Activated CD8-positive, alpha-beta memory T cell treated with anti-CD3 and anti-CD28 coated beads for 36 hours (primary cell): ENCODE measurements at regions not wholly inside any gene's neighbourhood (a gene's known extent, or its start where the extent isn't known, plus 50 kb on each side); places are given as distances from the start of the nearest gene placed in this dataset.
"Not testable (repeated sequence)": the region's sequence is repeated elsewhere in the genome, so short reads cannot be mapped to it uniquely, and the experiment has no call there.

Experiments
- CTCF ChIA-PET: fragments of 350-600 bp; sonication (Branson Sonifier 250); formaldehyde crosslinking; loops from one replicate; lab custom pipeline; 2021; ENCODE audit warnings: antibody characterized with exemption; lab: Charles Lee
- POLR2A ChIA-PET: fragments of 350-600 bp; sonication (Branson Sonifier 250); formaldehyde crosslinking; loops from one replicate; lab custom pipeline; 2021; ENCODE audit warnings: antibody characterized with exemption; lab: Charles Lee

- ChIA-PET CTCF (no interaction called here), POLR2A (no interaction called here)
Observed at GRCh38 chr6:43893073-43893472, 123.1 kb downstream of the VEGFA start.

- ChIA-PET CTCF (no interaction called here), POLR2A (no interaction called here)
Observed at GRCh38 chr6:43891072-43891870, 121.3 kb downstream of the VEGFA start.

GRCh38 chr6:43890197-43891062, 120.4 kb downstream of the VEGFA start:
- ChIA-PET POLR2A (no interaction called here), CTCF (no interaction called here)

- ChIA-PET POLR2A (no interaction called here), CTCF (no interaction called here)
Observed at GRCh38 chr6:43887906-43888683, 118.1 kb downstream of the VEGFA start.

DNA sequence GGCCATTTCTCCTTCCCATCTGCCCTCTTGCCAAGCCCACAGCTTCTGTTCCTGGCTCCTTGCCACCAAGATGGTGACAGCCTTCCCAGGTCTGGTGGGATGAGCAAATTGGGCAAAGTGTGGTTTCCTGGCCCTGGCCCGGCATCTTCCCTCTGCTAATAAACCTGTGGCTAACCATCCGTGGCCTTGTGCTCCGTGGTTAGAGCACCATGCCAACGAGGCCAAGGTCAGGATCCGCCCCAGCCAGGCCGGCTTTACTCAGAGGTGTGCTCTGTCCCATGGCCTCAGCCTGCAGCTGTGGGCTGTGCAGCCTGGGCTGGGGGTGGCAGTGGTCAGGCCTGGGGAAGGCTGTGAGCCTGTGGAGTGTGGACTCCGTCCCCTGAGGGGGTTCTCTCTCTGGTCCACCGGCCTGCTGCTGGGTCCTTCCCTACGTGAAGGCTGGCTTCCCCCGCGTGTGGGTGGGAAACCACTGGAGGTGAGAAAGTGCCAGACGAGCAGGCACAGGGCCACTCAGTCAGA, 117.4 kb downstream of the VEGFA start:
- POLR2A ChIA-PET, result no interaction called here
- CTCF ChIA-PET, result no interaction called here

GRCh38 chr6:43886717-43887339, 116.8 kb downstream of the VEGFA start:
- ChIA-PET CTCF (no interaction called here), POLR2A (no interaction called here)

- ChIA-PET CTCF (no interaction called here), POLR2A (no interaction called here)
Observed at GRCh38 chr6:43886067-43886461, 116.1 kb downstream of the VEGFA start.

- ChIA-PET POLR2A (no interaction called here), CTCF (no interaction called here)
Observed at GRCh38 chr6:43885399-43886066, 115.5 kb downstream of the VEGFA start.

DNA sequence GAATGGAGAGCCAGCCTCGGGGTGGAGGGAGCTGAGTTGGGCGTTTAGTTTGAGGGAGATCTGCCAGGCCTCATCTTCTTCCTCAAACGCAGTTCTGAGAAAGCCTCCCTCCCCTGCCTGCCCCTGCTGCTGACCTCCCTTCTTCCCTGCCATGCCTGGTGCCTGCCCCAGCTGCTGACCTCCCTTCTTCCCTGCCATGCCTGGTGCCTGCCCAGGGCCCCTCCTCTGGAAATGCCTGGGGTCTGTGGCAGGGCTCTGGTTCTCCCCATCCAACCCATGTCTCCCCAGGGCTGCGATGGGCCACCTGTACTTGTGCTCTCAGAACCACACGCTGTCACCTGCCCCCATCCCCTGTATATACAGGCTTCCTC, 114.6 kb downstream of the VEGFA start:
- POLR2A ChIA-PET, result no interaction called here

DNA sequence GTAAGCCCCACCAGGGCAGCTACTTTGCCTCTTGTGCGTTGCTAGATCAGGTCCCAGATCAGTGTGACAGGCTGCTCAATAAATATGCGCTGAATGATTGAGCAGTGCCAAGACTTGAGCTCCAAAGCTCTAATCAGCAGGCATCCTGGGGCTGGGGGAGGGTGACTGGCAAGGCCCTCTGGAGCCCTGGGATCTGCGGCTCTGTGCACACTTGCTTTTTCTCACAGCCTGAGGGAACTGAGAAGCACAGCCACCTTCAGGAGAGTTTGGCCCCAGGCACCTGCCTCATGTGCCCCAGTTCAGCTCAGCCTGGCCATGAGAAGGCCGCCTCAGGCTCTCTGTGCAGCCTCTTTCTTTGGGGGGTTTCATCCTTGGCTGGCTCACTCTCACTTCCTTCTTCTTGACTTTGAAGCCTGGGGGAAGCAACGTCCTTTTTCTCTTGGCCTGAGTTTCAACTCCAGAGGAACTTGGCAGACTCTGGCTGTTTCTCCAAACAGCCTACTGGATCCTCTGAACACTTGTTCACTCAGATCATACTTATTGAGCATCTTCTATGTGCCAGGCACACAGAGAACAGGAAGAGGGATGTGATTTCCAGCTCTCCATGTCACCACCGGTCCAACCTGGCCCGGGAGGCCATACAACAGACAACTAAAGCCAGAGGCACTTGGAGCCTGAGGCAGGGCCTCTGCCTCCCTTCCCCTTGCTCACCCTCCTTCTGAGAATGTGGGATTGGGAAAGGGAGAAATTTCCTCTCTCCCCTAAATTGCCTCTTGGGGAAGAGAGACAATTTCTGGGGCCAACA, 114.0 kb downstream of the VEGFA start:
- ChIA-PET CTCF (no interaction called here), POLR2A (no interaction called here)

More for the DNA sequence above, 114.6 kb downstream of the VEGFA start:
- CTCF ChIA-PET, result no interaction called here

- POLR2A ChIA-PET, CTCF ChIA-PET: not testable (repeated sequence)
Observed at GRCh38 chr6:43882690-43883448, 112.9 kb downstream of the VEGFA start.

DNA sequence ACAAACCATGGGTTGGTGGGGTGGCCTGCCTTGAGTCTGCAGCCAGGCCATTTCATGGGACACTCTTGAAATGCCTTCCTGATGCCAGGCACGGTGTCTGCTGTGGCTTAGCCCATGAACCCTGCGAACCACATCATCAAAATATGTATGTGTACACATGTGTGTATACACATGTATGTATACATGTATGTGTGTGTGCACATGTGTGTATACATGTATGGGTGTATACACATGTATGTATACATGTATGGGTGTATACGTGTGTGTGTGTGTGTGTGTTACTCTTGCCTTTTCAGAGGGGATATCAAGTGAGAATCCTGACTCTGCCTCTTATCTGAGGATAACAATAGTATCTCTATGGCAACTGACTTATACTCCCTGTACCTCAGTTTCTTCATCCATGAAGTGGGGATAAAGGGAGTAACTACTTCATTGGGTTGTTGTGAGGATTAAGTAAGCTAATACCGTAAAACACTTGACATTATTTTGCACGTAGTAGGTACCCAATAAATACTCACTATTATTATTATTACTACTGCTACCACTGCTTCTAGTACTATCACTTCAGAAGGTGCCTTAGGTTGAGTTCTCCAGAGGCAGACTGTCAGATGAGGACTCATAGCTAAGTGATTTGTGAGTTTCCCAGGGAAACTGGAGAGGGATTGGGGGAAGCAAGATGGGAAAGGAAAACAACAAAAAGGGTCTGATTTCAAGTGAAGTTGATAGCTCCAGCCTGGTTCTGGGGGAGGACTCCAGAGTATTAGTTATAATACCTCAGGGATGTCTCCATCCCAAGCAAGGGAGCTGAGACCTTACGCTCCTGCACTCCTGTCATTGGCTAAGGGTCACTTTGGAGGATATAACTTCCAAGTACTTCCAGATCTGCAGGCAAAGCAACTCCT, 110.5 kb downstream of the VEGFA start:
- ChIA-PET POLR2A (no interaction called here), CTCF (no interaction called here)

- ChIA-PET POLR2A (no interaction called here), CTCF (interaction anchor here (0.5 kb wide), 1 partner anchor 238 kb away, joined by 5 read pairs; no protein-coding TSS in a partner anchor)
Observed at GRCh38 chr6:43879722-43880121, 109.7 kb downstream of the VEGFA start.

DNA sequence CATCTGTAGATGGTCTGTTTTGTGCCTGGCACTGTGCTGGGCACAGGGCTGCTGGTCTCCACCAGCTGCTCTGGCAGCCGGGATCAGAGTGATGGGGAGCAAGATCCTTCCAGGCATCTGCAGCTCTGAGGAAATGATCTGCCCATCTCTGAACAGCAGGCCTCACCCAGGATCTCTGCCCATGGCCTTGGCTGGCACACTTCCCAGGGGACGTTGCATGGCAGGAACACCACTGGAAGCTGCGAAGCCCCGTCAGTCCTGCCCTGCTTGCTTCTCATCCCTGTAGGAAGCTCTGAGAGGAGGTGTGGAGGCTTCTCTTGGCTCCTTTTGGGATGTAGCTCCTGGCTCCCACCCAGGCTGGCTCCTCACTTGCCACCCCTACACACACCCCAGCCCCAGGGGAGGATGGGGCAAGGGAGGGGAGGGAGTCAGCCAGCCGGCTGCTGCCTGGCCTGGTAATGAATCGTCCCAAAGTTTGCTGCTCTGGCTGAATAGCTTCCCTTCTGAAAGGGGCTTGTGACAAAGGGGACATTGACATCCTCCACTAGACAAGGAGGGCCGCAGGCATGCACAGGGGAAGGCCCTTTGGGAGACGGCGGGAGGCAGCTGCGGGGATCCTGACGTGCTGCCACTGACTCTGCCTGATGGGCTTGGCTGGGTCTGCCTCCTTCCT, 108.9 kb downstream of the VEGFA start:
- ChIA-PET CTCF (no interaction called here), POLR2A (no interaction called here)

DNA sequence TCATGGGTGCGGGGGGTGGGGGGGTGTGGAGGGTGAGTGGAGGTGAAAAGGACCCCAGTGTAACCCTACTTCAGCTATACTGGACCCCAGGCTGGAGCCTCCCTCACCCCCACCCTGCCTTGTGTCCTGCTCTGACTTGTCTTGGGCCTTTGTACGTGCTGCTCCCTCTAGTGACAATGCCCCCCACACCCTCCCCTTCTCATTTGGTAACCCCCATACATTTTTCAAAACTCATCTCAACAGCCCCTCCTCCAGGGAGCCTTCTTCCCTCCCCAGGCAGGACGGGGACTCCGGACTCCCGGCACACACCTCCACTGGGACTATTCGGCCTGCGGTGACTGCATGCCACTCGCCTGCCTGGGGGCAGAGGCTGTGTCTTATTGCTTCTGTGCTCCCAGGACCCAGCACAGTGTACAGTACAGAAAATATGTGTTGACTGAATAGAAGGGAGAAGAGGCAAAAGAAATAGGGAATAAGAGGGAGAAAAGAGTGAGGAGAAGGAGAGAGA, 108.2 kb downstream of the VEGFA start:
- ChIA-PET CTCF (no interaction called here), POLR2A (no interaction called here)
